H54 (cell line): ENCODE measurements at regions not wholly inside any gene's neighbourhood (a gene's known extent, or its start where the extent isn't known, plus 50 kb on each side); places are given as distances from the start of the nearest gene placed in this dataset.

ENCODE experiments used
- DNase-seq: peaks from one replicate; pipeline ENCODE4 v3.0.0; 2011; ENCODE audit warnings: low spot score, mixed read lengths; ENCODE audit not compliant: insufficient read length
- FAIRE-seq: peaks from 3 replicates; lab custom pipeline; 2011; peaks lifted over from hg19 to GRCh38; lab: Jason Lieb, UNC
- POLR2A ChIP-seq: IDR thresholded peaks from 2 replicates; pipeline ENCODE4 v1.6.1; 2011; ENCODE audit warnings: low read depth, mild to moderate bottlenecking, low read length

- DNase-seq (no peak), FAIRE-seq (no peak)
- no peak for TF ChIP-seq POLR2A
Observed at GRCh38 chr16:87066133-87067002, 250.8 kb downstream of the C16orf95 start.

- DNase-seq = no peak
- FAIRE-seq = no peak
- no peak for TF ChIP-seq POLR2A
Observed at GRCh38 chr16:87067003-87067556, 250.1 kb downstream of the C16orf95 start.

- no peak for TF ChIP-seq POLR2A
- DNase-seq (no peak), FAIRE-seq (no peak)
Observed at GRCh38 chr16:87067836-87068761, 249.1 kb downstream of the C16orf95 start.

GRCh38 chr16:87068762-87069150, 248.4 kb downstream of the C16orf95 start:
- no peak for TF ChIP-seq POLR2A
- DNase-seq (no peak), FAIRE-seq (no peak)

GRCh38 chr16:87070657-87071056, 246.5 kb downstream of the C16orf95 start:
- TF ChIP-seq POLR2A = no peak
- FAIRE-seq (no peak), DNase-seq (no peak)

GRCh38 chr16:87072101-87072500, 245.1 kb downstream of the C16orf95 start:
- DNase-seq = no peak
- no peak for FAIRE-seq
- no peak for TF ChIP-seq POLR2A

- TF ChIP-seq POLR2A = no peak
- FAIRE-seq = no peak
Observed at GRCh38 chr16:87074641-87075318, 242.4 kb downstream of the C16orf95 start.

GRCh38 chr16:87075319-87075860, 241.8 kb downstream of the C16orf95 start:
- DNase-seq (no peak), FAIRE-seq (no peak)

More at GRCh38 chr16:87074641-87075318, 242.4 kb downstream of the C16orf95 start:
- DNase-seq = no peak

GRCh38 chr16:87076331-87076949, 240.8 kb downstream of the C16orf95 start:
- no peak for TF ChIP-seq POLR2A
- DNase-seq = no peak
- FAIRE-seq = no peak

More at GRCh38 chr16:87075319-87075860, 241.8 kb downstream of the C16orf95 start:
- TF ChIP-seq POLR2A = no peak

GRCh38 chr16:87076950-87077749, 240.0 kb downstream of the C16orf95 start:
- peak; percentile 75 for DNase-seq
- no peak for TF ChIP-seq POLR2A
- peak; percentile 30 for FAIRE-seq

GRCh38 chr16:87077750-87078127, 239.5 kb downstream of the C16orf95 start:
- no peak for TF ChIP-seq POLR2A
- DNase-seq (no peak), FAIRE-seq (no peak)
